Activated naive CD4-positive, alpha-beta T cell treated with anti-CD3 and anti-CD28 coated beads, Interleukin-2, amount 10 ng/mL, durations not matched to agents 7 days and 5 days (primary cell): ENCODE measurements at regions not wholly inside any gene's neighbourhood (a gene's known extent, or its start where the extent isn't known, plus 50 kb on each side); places are given as distances from the start of the nearest gene placed in this dataset.

Experiments used
- CTCF ChIA-PET: fragments of 350-600 bp; sonication (Branson Sonifier 250); formaldehyde crosslinking; loops from one replicate; lab custom pipeline; 2021; ENCODE audit warnings: antibody characterized with exemption; lab: Charles Lee
- DNase-seq: peaks from one replicate; pipeline ENCODE4 v3.0.0-alpha.2; 2020
- H3K27ac Mint-ChIP-seq: one replicate; pipeline ENCODE4 v1.8.0; 2021; ENCODE audit warnings: mild to moderate bottlenecking, moderate library complexity, mixed read lengths
- H3K27me3 Mint-ChIP-seq: one replicate; pipeline ENCODE4 v1.8.0; 2021; ENCODE audit warnings: mild to moderate bottlenecking, mixed read lengths
- H3K36me3 Mint-ChIP-seq: one replicate; pipeline ENCODE4 v1.8.0; 2021; ENCODE audit warnings: mixed read lengths
- H3K4me1 Mint-ChIP-seq: one replicate; pipeline ENCODE4 v1.8.0; 2021; ENCODE audit warnings: mixed read lengths
- H3K4me3 Mint-ChIP-seq: one replicate; pipeline ENCODE4 v1.8.0; 2021; ENCODE audit warnings: mild to moderate bottlenecking, moderate library complexity, mixed read lengths
- H3K9me3 Mint-ChIP-seq: one replicate; pipeline ENCODE4 v1.8.0; 2021; ENCODE audit warnings: mixed read lengths

DNA sequence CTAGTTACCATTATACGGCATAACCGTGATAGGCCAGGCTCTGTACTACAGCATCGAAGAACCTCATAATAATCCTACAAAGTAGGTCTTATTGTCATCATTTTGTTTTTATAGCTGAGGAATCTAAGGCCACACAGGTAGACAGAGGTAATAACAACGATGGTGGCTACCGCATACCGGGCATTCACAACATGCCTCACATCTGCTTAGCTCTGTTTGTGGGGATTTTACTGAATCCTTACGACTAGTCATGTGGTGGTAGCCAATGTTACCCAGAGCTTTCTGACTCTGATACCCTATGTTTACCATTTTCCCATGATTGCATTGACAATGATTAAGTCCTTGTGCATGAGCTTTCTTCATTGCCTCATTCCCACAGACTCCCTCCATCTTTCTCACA lies 269.4 kb downstream of the TCF7L2 start:
- Mint-ChIP-seq H3K9me3 (no peaks in the 10 kb centered on the region), H3K27me3 (peaks cover 27% of the 10 kb centered on the region)
- CTCF ChIA-PET, result no interaction called here

DNA sequence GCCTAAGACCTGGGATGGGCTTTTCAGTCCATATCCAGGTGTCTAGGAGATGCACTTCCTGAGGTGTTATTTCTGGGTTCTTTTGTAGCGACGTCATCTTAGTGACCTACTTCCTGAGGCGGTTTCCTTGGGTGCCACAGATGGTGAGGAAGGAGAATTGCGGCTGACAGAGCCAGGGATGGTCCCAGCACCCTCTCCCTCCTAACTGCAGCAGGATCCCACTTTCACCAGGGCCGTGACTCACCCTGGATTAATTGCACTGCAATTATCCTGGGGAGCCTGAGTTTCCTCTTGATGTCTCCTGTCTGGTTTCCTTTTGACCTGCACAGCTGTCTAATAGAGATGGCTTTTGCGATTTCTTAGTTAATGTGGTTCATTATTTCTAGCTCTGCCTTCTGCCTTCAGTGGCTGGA lies 271.7 kb downstream of the TCF7L2 start:
- Mint-ChIP-seq H3K27me3 (peaks cover 40% of the 10 kb centered on the region), H3K4me1 (peaks cover 9% of the 10 kb centered on the region), H3K9me3 (no peaks in the 10 kb centered on the region), H3K4me3 (no peak overlapping the region), H3K27ac (no peak overlapping the region), H3K36me3 (no peaks in the 10 kb centered on the region)
- CTCF ChIA-PET, result no interaction called here
- DNase-seq, result no peak

More for the DNA sequence above, 269.4 kb downstream of the TCF7L2 start:
- no peak for DNase-seq
- H3K36me3 Mint-ChIP-seq, result no peaks in the 10 kb centered on the region
- no peak overlapping the region for H3K4me3 Mint-ChIP-seq
- H3K27ac Mint-ChIP-seq, result no peak overlapping the region
- H3K4me1 Mint-ChIP-seq, result no peaks in the 10 kb centered on the region

DNA sequence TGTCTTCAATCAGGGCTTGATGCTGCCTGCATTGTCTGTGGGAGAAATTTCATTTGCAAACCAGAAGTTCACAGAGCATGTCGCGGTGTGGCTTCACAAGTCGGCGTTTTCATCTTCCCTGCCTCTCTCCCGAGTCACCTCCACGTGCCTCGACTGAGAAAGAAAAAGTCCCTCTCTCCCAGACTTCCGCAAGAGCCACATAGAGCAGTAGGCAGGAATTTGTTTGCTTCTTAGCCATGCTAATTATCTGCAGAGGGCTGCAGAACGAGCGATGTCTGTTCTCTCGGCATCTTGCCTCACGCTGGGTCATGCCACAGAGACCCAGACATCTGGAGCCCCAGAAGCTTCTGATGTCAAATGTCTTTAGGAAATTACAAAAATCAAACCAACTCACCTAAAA lies 272.2 kb downstream of the TCF7L2 start:
- no peak for DNase-seq
- Mint-ChIP-seq H3K27me3 (peaks cover 43% of the 10 kb centered on the region), H3K27ac (no peak overlapping the region), H3K9me3 (no peaks in the 10 kb centered on the region), H3K36me3 (no peaks in the 10 kb centered on the region), H3K4me3 (no peak overlapping the region), H3K4me1 (peaks cover 11% of the 10 kb centered on the region)
- CTCF ChIA-PET, result no interaction called here

DNA sequence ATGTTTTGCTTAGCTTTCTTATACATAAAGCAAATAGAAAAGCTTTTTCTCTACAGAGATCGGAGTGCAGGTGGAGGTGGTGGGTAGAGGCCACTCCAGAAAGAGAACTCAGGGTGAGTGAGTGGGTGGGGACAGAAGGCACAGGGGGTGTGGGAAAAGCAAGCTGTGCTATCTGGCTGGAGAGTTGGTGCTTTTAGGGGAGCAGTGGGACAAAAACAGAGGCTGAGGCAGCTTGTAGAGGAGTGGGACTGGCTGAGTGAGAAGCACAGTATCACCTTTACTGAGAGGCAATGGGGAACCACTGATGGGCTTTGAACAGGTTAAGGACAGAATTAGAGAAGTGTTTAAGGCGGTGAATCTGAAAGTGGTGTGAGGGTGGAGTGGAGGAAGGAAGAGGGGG lies 275.3 kb downstream of the TCF7L2 start:
- Mint-ChIP-seq H3K27ac (no peak overlapping the region), H3K4me3 (no peak overlapping the region), H3K9me3 (no peaks in the 10 kb centered on the region), H3K4me1 (peaks cover 11% of the 10 kb centered on the region), H3K27me3 (peaks cover 53% of the 10 kb centered on the region), H3K36me3 (no peaks in the 10 kb centered on the region)
- CTCF ChIA-PET, result no interaction called here
- DNase-seq, result no peak

DNA sequence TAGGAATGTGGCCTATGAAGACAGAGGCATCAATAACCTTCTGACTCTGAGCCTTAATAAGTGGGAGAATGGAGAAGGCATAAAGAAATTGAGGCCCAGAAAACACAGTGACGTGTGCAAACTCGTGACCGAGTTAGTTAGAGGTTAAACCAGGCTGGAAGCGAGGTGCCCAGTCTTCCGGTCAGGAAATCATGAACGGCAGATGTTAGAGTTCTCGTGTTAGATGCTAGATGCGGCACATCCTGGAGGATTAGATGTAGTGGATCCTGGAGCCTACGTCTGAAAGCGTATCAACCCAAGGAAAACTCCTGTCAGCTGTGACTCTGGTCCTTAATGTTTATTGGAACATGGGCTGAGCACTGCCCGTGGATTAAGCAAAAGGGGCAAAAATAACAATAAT lies 275.9 kb downstream of the TCF7L2 start:
- Mint-ChIP-seq H3K9me3 (no peaks in the 10 kb centered on the region), H3K4me3 (no peak overlapping the region), H3K4me1 (peaks cover 11% of the 10 kb centered on the region), H3K27ac (no peak overlapping the region), H3K36me3 (no peaks in the 10 kb centered on the region), H3K27me3 (peaks cover 53% of the 10 kb centered on the region)
- no peak for DNase-seq
- CTCF ChIA-PET, result no interaction called here

DNA sequence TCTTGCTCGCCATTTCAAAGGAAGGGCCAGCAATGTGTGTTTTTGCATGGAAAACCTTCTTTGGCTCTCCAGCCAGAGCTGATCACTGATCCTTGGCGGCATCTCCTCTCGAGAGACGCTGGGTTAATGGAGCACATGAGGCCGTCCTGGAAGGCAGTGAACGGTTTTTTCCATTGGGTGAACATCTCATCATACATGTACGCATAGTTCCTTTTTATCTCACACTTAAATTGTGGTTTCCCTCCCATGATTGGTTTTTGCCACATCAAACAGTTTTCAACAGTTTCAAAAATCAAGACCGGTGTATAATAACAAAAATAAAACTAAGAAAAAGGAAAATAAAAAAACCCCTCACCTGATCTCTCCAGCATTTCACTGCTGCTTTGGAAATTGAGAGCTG lies 276.4 kb downstream of the TCF7L2 start:
- CTCF ChIA-PET, result no interaction called here
- Mint-ChIP-seq H3K9me3 (no peaks in the 10 kb centered on the region), H3K4me3 (no peak overlapping the region), H3K27ac (no peak overlapping the region), H3K27me3 (peaks cover 50% of the 10 kb centered on the region), H3K36me3 (no peaks in the 10 kb centered on the region), H3K4me1 (peaks cover 11% of the 10 kb centered on the region)
- DNase-seq, result no peak

DNA sequence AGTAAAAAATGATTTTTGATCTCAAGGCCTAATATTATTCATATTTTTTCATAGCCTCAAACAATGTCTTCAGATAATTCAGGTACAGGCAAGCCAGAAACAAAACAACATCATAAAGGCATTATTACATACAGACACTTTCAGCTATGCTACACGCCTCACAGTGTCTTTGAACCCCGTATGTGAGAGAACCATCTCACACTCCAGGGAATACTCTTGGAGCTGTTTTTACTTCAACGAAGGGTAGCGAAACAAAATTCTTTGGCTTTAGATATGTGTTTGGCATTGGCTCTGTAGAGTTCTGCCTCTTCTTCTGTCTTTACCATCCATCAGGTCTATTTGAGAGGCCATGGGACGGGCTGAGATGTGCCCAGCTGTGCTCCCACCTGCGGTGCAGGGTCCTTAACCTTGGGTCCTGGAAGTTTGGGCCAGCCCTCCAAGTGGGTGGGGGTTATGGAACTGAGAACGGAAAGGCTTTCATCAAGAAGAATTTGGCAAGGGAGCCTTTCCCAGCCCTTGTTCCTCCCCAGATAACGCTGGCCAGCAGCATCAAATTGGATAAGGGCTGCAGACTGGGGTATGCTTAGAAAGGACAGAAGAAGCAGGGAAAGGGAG lies 276.9 kb downstream of the TCF7L2 start:
- CTCF ChIA-PET, result no interaction called here
- no peak overlapping the region for H3K4me3 Mint-ChIP-seq
- H3K9me3 Mint-ChIP-seq, result no peaks in the 10 kb centered on the region
- DNase-seq, result no peak
- H3K27me3 Mint-ChIP-seq, result peaks cover 44% of the 10 kb centered on the region
- no peaks in the 10 kb centered on the region for H3K36me3 Mint-ChIP-seq
- H3K27ac Mint-ChIP-seq, result no peak overlapping the region
- H3K4me1 Mint-ChIP-seq, result peaks cover 11% of the 10 kb centered on the region

DNA sequence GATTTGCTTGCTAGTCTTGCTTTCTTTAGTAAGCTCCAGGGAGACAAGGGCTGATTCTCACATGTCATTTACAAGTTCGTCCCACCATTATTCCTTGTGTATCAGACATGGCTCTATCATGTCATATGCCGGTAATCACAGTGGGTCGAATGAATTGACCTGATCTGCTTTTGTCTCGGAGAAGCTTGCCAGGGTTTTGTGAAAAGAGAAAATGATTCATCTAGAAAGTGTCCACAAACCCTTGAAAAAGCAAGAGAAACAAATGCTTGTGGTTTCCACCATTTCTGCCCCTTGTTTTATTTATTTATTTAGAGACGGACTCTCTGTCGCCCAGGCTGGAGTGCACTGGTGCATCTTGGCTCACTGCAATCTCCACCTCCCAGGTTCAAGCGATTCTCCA lies 278.5 kb downstream of the TCF7L2 start:
- Mint-ChIP-seq H3K27me3 (peaks cover 39% of the 10 kb centered on the region), H3K9me3 (no peaks in the 10 kb centered on the region), H3K27ac (no peak overlapping the region), H3K4me1 (peaks cover 11% of the 10 kb centered on the region), H3K36me3 (no peaks in the 10 kb centered on the region), H3K4me3 (no peak overlapping the region)
- no peak for DNase-seq
- CTCF ChIA-PET, result no interaction called here

DNA sequence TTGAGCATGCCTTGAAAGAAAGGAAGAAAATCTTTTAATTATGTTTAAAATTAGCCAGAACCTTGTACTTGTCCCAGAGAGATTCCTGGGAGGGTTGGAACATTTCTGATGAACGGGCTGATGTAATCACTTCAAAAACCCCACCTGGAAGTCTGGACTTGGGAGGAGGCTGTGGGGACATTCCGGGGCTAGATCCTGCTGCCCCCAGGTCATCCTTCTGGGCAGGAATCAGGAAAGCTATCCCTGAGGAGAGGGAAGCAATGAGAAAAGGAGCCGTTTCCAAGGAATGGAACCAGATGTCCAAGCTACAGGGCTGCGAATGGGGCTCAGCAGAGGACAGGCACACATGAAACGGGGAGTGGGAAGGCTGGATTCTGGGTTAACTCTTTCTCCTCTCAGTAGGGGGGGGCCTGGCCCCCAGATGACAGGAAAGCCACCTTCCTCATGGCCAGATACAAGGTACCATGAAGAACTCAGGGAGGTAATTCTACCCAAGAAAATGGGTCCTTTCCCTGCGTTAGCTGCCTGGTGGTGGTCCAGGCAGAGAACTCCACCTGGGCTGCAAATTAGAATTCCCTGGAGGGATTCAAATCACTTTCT lies 280.1 kb downstream of the TCF7L2 start:
- no peak for DNase-seq
- CTCF ChIA-PET, result no interaction called here
- Mint-ChIP-seq H3K4me3 (no peak overlapping the region), H3K27me3 (peaks cover 33% of the 10 kb centered on the region), H3K9me3 (no peaks in the 10 kb centered on the region), H3K36me3 (no peaks in the 10 kb centered on the region), H3K4me1 (peaks cover 11% of the 10 kb centered on the region), H3K27ac (no peak overlapping the region)

DNA sequence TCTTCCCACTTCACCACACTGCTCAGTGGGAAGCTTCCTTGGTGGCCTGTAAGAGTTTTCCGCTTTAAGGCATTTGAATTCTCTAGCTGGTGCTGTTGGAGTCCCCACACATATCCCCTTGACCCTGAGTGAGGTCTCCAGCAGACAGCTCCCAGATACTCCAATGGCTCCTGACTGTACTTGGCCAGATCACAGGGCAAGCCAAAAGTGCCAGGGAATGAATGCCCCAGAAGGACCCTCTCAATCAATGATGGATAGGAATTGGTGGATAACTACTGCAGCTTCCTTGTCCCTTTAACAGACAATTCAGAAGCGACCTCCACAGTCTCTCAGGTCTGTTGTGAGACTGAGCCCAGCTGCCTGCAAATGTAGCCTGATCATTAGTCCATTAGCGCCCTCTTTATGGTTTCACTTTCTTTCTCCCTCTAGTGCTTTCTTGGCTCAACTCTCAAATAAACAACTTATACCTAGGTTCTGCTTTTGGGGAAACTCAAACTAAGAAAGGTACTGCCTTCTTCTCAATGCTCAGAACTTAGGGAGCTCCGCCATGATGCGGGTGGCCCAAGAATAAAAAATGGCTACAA lies 283.0 kb downstream of the TCF7L2 start:
- Mint-ChIP-seq H3K9me3 (no peaks in the 10 kb centered on the region), H3K4me1 (no peaks in the 10 kb centered on the region), H3K27me3 (peaks cover 14% of the 10 kb centered on the region), H3K27ac (no peak overlapping the region), H3K4me3 (no peak overlapping the region), H3K36me3 (no peaks in the 10 kb centered on the region)
- CTCF ChIA-PET, result no interaction called here
- no peak for DNase-seq

DNA sequence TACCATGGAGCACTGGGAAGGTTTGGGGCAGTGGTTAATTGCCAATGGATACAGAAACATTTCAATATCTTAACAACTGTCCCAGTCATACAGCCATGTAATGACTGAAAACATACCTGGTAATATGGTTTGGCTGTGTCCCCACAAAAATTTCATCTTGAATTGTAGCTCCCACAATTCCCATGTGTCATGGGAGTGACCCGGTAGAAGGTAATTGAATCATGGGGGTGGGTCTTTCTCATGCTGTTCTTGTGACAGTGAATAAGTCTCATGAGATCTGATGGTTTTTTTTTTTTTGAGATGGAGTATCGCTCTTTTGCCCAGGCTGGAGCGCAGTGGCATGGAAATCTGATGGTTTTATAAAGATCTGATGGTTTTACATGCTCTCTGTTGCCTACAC lies 284.4 kb downstream of the TCF7L2 start:
- Mint-ChIP-seq H3K36me3 (no peaks in the 10 kb centered on the region), H3K9me3 (no peaks in the 10 kb centered on the region), H3K27ac (no peak overlapping the region), H3K4me3 (no peak overlapping the region), H3K4me1 (no peaks in the 10 kb centered on the region), H3K27me3 (peaks cover 14% of the 10 kb centered on the region)
- CTCF ChIA-PET, result no interaction called here
- DNase-seq, result no peak

DNA sequence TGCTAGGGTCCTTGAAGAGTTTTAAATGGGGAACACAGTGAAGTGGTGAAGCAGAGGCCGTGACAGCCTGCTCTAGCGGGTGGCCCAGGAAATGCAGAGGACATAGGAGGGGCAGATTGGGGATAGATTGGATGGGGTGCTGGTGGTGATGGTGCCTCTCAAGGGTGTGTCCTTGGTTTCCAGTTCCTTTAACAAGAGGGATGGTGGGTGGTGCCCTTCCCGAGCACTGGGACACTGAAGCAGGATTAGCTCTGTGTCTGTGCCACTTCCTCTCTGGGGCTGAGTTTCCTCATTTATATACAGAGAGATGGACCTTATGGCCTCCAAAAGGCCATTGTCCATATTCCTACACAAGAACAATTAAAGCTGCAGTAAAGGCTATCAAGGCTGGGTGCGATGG lies 285.5 kb downstream of the TCF7L2 start:
- no peak overlapping the region for H3K27ac Mint-ChIP-seq
- H3K27me3 Mint-ChIP-seq, result peaks cover 12% of the 10 kb centered on the region
- DNase-seq, result no peak
- no peaks in the 10 kb centered on the region for H3K36me3 Mint-ChIP-seq
- no peaks in the 10 kb centered on the region for H3K4me1 Mint-ChIP-seq
- H3K9me3 Mint-ChIP-seq, result no peaks in the 10 kb centered on the region
- CTCF ChIA-PET, result no interaction called here
- H3K4me3 Mint-ChIP-seq, result no peak overlapping the region

DNA sequence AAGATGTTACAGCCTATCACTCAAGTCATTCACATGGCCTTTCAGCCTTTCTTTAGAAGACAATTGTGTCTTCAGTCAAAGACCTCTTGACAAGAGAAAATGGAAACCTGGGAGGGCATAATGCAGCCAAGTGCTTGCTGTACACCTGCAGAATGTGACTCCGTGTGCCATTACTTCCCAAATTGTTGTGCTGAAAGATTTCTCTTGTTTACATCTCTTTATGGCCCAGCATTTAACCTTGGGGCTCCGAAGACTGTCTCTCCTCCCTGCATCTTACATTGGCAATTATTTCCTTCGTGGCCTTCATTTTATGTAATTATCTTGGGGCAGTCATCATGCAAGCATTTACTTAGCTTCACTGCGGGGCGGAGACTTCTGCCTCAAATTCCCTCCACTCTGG lies 287.0 kb downstream of the TCF7L2 start:
- Mint-ChIP-seq H3K36me3 (no peaks in the 10 kb centered on the region), H3K4me3 (no peak overlapping the region), H3K27me3 (peaks cover 22% of the 10 kb centered on the region), H3K4me1 (no peaks in the 10 kb centered on the region), H3K27ac (no peak overlapping the region), H3K9me3 (no peaks in the 10 kb centered on the region)
- CTCF ChIA-PET, result no interaction called here
- no peak for DNase-seq

DNA sequence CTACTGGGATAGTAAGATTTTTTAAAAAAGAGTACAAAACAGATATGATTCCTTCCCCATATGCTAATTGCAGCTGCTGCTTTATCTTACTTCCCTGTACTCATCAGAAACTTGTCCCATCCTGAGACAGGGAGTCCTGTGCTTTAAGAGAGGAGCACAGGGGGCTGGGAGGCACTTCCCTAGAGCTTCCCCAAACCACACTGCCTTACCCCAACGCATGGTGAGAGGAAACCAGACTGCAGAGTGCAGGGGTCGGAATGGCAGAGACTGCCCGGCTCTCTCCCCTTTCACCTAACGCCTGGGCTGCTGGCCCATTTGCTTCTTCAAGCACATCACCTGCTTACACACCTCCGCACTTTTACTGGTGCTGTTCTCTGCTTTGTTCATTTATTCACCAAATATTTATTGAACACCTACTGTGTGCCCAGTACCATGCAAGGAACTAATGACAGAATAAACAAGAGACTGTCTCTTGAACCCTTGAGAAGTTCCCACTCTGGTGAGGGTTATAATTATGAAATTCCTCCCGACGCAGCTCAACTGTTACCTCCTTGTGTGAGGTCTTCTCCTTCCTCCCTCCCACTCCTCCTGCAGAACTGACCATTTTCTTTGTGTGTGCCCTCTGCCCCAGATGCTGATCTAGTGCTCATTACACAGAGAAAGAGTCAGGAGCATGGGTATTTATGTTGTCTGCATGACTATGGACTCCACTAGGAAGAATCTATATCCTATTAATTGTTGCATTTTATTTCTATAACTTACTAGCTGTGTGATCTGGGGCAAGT lies 289.7 kb downstream of the TCF7L2 start:
- no peak overlapping the region for H3K4me3 Mint-ChIP-seq
- no peak for DNase-seq
- H3K27ac Mint-ChIP-seq, result no peak overlapping the region
- CTCF ChIA-PET, result no interaction called here
- no peaks in the 10 kb centered on the region for H3K9me3 Mint-ChIP-seq
- no peaks in the 10 kb centered on the region for H3K4me1 Mint-ChIP-seq
- H3K36me3 Mint-ChIP-seq, result no peaks in the 10 kb centered on the region
- peaks cover 25% of the 10 kb centered on the region for H3K27me3 Mint-ChIP-seq

DNA sequence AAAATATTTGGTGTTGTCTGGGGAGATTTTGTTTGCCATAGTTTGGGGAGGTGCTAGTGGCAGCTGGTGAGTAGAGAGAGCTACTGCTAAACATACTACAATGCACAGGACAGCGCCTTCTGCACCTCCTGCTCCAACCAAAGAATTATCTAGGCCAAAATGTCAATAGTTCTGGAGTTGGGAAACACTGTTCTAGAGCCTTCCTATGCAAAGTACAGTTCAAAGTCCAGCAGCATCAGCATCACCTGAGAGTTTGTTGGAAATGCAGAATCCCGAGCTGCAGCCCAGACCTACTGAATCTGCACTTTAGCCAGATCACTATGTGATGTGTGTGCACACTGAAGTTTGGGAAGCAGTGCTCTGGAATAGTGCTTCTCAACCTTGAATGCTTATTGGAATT lies 290.7 kb downstream of the TCF7L2 start:
- H3K4me3 Mint-ChIP-seq, result no peak overlapping the region
- peaks cover 25% of the 10 kb centered on the region for H3K27me3 Mint-ChIP-seq
- CTCF ChIA-PET, result no interaction called here

More for the DNA sequence above, 290.7 kb downstream of the TCF7L2 start:
- no peaks in the 10 kb centered on the region for H3K4me1 Mint-ChIP-seq
- no peak for DNase-seq
- H3K36me3 Mint-ChIP-seq, result no peaks in the 10 kb centered on the region
- H3K27ac Mint-ChIP-seq, result no peak overlapping the region
- no peaks in the 10 kb centered on the region for H3K9me3 Mint-ChIP-seq
